ENCODE measurements at regions not wholly inside any gene's neighbourhood (a gene's known extent, or its start where the extent isn't known, plus 50 kb on each side); places are given as distances from the start of the nearest gene placed in this dataset.

- TF ChIP-seq TAF1 (conservative IDR thresholded peaks at IDR 0.05) (no peak), GABPA (IDR thresholded peaks at IDR 0.05 in 1 of 2, conservative IDR thresholded peaks at IDR 0.05 in 1 of 2) (no peak)
Measured at GRCh38 chr11:114929351-114930000, 251.1 kb downstream of the NXPE2 start.
